SK-N-SH treated with all-trans-retinoic acid at 6 μM for 48 hours (cell line): ENCODE measurements at regions not wholly inside any gene's neighbourhood (a gene's known extent, or its start where the extent isn't known, plus 50 kb on each side); places are given as distances from the start of the nearest gene placed in this dataset.

ENCODE experiments used
- ATAC-seq: fragments of 200-7000 bp; cut with Tn5 transposase; 3 replicates; pipeline ENCODE4 v1.9.1; 2020; ENCODE audit warnings: mild to moderate bottlenecking, moderate library complexity
- BACH2 ChIP-seq: fragments of 250-450 bp; sonication (Bioruptor Pico); IDR thresholded peaks from 2 replicates; pipeline ENCODE4 v1.9.0; 2021; ENCODE audit warnings: mild to moderate bottlenecking, borderline replicate concordance
- CREB5 ChIP-seq: fragments of 250-450 bp; sonication (Bioruptor Pico); IDR thresholded peaks from 2 replicates; pipeline ENCODE4 v1.5.1; 2020; ENCODE audit warnings: low read depth, mild to moderate bottlenecking, moderate library complexity
- CSDC2 ChIP-seq: fragments of 250-450 bp; sonication (Bioruptor Pico); IDR thresholded peaks from 2 replicates; pipeline ENCODE4 v1.5.0; 2020; ENCODE audit warnings: mild to moderate bottlenecking, moderate library complexity
- CSRNP3 ChIP-seq: fragments of 250-450 bp; sonication (Bioruptor Pico); IDR thresholded peaks from 2 replicates; pipeline ENCODE4 v1.5.1; 2021; ENCODE audit warnings: mild to moderate bottlenecking, moderate library complexity
- ESRRG ChIP-seq: fragments of 250-450 bp; sonication (Bioruptor Pico); IDR thresholded peaks from 2 replicates; pipeline ENCODE4 v1.6.1; 2021; ENCODE audit warnings: mild to moderate bottlenecking
- GLIS3 ChIP-seq: fragments of 250-450 bp; sonication (Bioruptor Pico); IDR thresholded peaks from 2 replicates; pipeline ENCODE4 v1.5.0; 2020; ENCODE audit warnings: mild to moderate bottlenecking, moderate library complexity
- ISL1 ChIP-seq: fragments of 250-450 bp; sonication (Bioruptor Pico); IDR thresholded peaks from 2 replicates; pipeline ENCODE4 v2.1.2; 2022; ENCODE audit warnings: mild to moderate bottlenecking, moderate library complexity
- OSR1 ChIP-seq: fragments of 250-450 bp; sonication (Bioruptor Pico); IDR thresholded peaks from 2 replicates; pipeline ENCODE4 v1.8.0; 2022; ENCODE audit warnings: moderate library complexity, mild to moderate bottlenecking, inconsistent platforms
- PATZ1 ChIP-seq: fragments of 250-450 bp; sonication (Bioruptor Pico); IDR thresholded peaks from 2 replicates; pipeline ENCODE4 v1.8.0; 2020; ENCODE audit warnings: mild to moderate bottlenecking, moderate library complexity, borderline replicate concordance
- POU6F1 ChIP-seq: fragments of 250-450 bp; sonication (Bioruptor Pico); IDR thresholded peaks from 2 replicates; pipeline ENCODE4 v1.8.0; 2021; ENCODE audit warnings: low read depth, mild to moderate bottlenecking, moderate library complexity, borderline replicate concordance
- PPARA ChIP-seq: fragments of 250-450 bp; sonication (Bioruptor Pico); IDR thresholded peaks from 2 replicates; pipeline ENCODE4 v1.5.0; 2020; ENCODE audit warnings: mild to moderate bottlenecking, borderline replicate concordance
- RARB ChIP-seq: fragments of 250-450 bp; sonication (Bioruptor Pico); IDR thresholded peaks from 2 replicates; pipeline ENCODE4 v1.8.0; 2021; ENCODE audit warnings: mild to moderate bottlenecking, moderate library complexity
- SNAI2 ChIP-seq: fragments of 250-450 bp; sonication (Bioruptor Pico); IDR thresholded peaks from 2 replicates; pipeline ENCODE4 v1.5.0; 2020; ENCODE audit warnings: mild to moderate bottlenecking, moderate library complexity
- TCF4 ChIP-seq: fragments of 250-450 bp; sonication (Bioruptor Pico); IDR thresholded peaks from 2 replicates; pipeline ENCODE4 v1.8.0; 2021; ENCODE audit warnings: mild to moderate bottlenecking, moderate library complexity, borderline replicate concordance
- TOX ChIP-seq: fragments of 250-450 bp; sonication (Bioruptor Pico); IDR thresholded peaks from 2 replicates; pipeline ENCODE4 v1.8.0; 2021; ENCODE audit warnings: mild to moderate bottlenecking, moderate library complexity, borderline replicate concordance
- TSHZ2 ChIP-seq: fragments of 250-450 bp; sonication (Bioruptor Pico); IDR thresholded peaks from 2 replicates; pipeline ENCODE4 v1.5.0; 2020; ENCODE audit warnings: mild to moderate bottlenecking, moderate library complexity
- ZC3H10 ChIP-seq: fragments of 250-450 bp; sonication (Bioruptor Pico); IDR thresholded peaks from 2 replicates; pipeline ENCODE4 v1.5.1; 2021; ENCODE audit warnings: mild to moderate bottlenecking, moderate library complexity
- ZFP3 ChIP-seq: fragments of 250-450 bp; sonication (Bioruptor Pico); IDR thresholded peaks from 2 replicates; pipeline ENCODE4 v1.5.0; 2020; ENCODE audit warnings: mild to moderate bottlenecking, moderate library complexity
- ZFP30 ChIP-seq: fragments of 450-650 bp; formaldehyde crosslinking; IDR thresholded peaks from 2 replicates; pipeline ENCODE4 v1.5.0; 2022; ENCODE audit warnings: mild to moderate bottlenecking, moderate library complexity
- ZNF565 ChIP-seq: fragments of 450-650 bp; formaldehyde crosslinking; conservative IDR thresholded peaks from 2 replicates; pipeline ENCODE4 v1.5.0; 2020; ENCODE audit warnings: low read depth, mild to moderate bottlenecking, moderate library complexity
- ZNF8 ChIP-seq: fragments of 450-650 bp; formaldehyde crosslinking; IDR thresholded peaks from 2 replicates; pipeline ENCODE4 v1.5.0; 2020; ENCODE audit warnings: mild to moderate bottlenecking, moderate library complexity

DNA sequence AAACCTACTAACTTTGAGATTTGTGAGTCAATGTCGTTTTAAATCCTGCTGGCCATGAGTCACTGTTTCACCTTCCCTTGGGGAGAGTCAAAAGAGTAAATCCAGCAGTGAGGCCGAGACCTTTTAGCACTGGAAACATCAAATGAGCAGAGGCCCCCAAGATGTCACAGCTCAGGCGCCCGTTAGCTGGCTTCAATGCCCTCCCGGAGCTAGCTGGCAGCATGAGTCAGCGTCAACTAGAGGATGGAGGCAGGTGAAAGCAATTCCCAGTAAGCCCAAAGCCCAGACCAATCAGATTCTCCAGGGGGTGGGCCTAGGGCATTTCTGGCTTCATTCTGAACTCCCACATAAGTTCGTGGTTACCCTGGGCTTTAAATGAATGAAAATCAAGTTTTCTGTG lies 170.9 kb downstream of the CLCN4 start:
- no peak; the same call in 2 of the 3 replicates for ATAC-seq
- TF ChIP-seq OSR1: no peak
- TF ChIP-seq ZC3H10 (CRISPR knock-in tag): no peak
- TF ChIP-seq ZNF8 (CRISPR knock-in tag): no peak
- TF ChIP-seq SNAI2 (CRISPR knock-in tag): no peak
- no peak for TF ChIP-seq CREB5
- TF ChIP-seq ISL1 (CRISPR knock-in tag): no peak
- TF ChIP-seq POU6F1: no peak
- no peak for TF ChIP-seq PATZ1 (CRISPR knock-in tag)
- TF ChIP-seq TOX: no peak
- no peak for TF ChIP-seq CSRNP3 (CRISPR knock-in tag)
- no peak for TF ChIP-seq ZNF565
- TF ChIP-seq TCF4 (CRISPR knock-in tag): no peak
- TF ChIP-seq TSHZ2 (CRISPR knock-in tag): no peak
- TF ChIP-seq PPARA (CRISPR knock-in tag): no peak
- no peak for TF ChIP-seq ESRRG (CRISPR knock-in tag)
- TF ChIP-seq CSDC2 (CRISPR knock-in tag): no peak
- no peak for TF ChIP-seq ZFP3
- TF ChIP-seq ZFP30 (CRISPR knock-in tag): no peak

GRCh38 chrX:10329984-10330383 lies 173.2 kb downstream of the CLCN4 start:
- no peak for ATAC-seq
- no peak for TF ChIP-seq CREB5
- TF ChIP-seq ISL1 (CRISPR knock-in tag): no peak
- no peak for TF ChIP-seq SNAI2 (CRISPR knock-in tag)
- TF ChIP-seq ZFP30 (CRISPR knock-in tag): no peak
- TF ChIP-seq TCF4 (CRISPR knock-in tag): no peak
- no peak for TF ChIP-seq CSDC2 (CRISPR knock-in tag)
- TF ChIP-seq GLIS3 (CRISPR knock-in tag): no peak
- no peak for TF ChIP-seq ZC3H10 (CRISPR knock-in tag)
- TF ChIP-seq CSRNP3 (CRISPR knock-in tag): no peak
- TF ChIP-seq TOX: no peak
- no peak for TF ChIP-seq ESRRG (CRISPR knock-in tag)
- TF ChIP-seq RARB (CRISPR knock-in tag): no peak
- TF ChIP-seq BACH2: no peak
